SH-SY5Y (cell line): ENCODE measurements at regions not wholly inside any gene's neighbourhood (a gene's known extent, or its start where the extent isn't known, plus 50 kb on each side); places are given as distances from the start of the nearest gene placed in this dataset.

Source experiments
- GATA2 ChIP-seq: IDR thresholded peaks from 2 replicates; pipeline ENCODE4 v1.6.1; 2011; ENCODE audit warnings: mild to moderate bottlenecking, low read depth, low read length
- GATA3 ChIP-seq: IDR thresholded peaks from 2 replicates; pipeline ENCODE4 v1.6.1; 2011; ENCODE audit warnings: low read depth, mild to moderate bottlenecking, low read length, moderate library complexity

- TF ChIP-seq GATA2 (no peak), GATA3 (no peak)
Measured at GRCh38 chr5:36392186-36392585, 90.5 kb upstream of the RANBP3L start.
